B cell (primary cell): ENCODE measurements at regions not wholly inside any gene's neighbourhood (a gene's known extent, or its start where the extent isn't known, plus 50 kb on each side); places are given as distances from the start of the nearest gene placed in this dataset.

Experiments
- ATAC-seq: fragments of 200-7000 bp; cut with Tn5 transposase; one replicate; pipeline ENCODE4 v1.10.0; 2021; ENCODE audit warnings: low read depth, mild to moderate bottlenecking, moderate number of reproducible peaks, moderate library complexity
- CTCF ChIA-PET: fragments of 350-600 bp; sonication (Branson Sonifier 250); formaldehyde crosslinking; loops from one replicate; lab custom pipeline; 2021; ENCODE audit warnings: antibody characterized with exemption, inconsistent platforms; lab: Charles Lee
- POLR2A ChIA-PET: fragments of 350-600 bp; sonication (Branson Sonifier 250); formaldehyde crosslinking; loops from one replicate; lab custom pipeline; 2021; ENCODE audit warnings: antibody characterized with exemption; lab: Charles Lee
- DNase-seq: peaks from one replicate; pipeline ENCODE4 v3.0.0; 2013
- H2AFZ ChIP-seq: 2 replicates; pipeline ENCODE4 v1.6.1; 2012; ENCODE audit warnings: mild to moderate bottlenecking, low read depth, low read length; ENCODE audit not compliant: insufficient read depth, poor library complexity, severe bottlenecking
- H3K27ac ChIP-seq, 2 donors: 1 replicate in 1 of 2; 2 replicates in 1 of 2; pipeline ENCODE4 v1.5.1; 2012 to 2013; ENCODE audit warnings: low read length in 2 of 2, mild to moderate bottlenecking in 2 of 2, moderate library complexity in 1 of 2
- H3K27me3 ChIP-seq, 4 experiments: fragments of 200-600 bp in 1 of 4; sonication (generic) in 1 of 4; replicated peaks in 1 of 4; 1 replicate in 2 of 4; 2 replicates in 2 of 4; pipeline versions ENCODE4 v1.6.1 to v1.7.0; 2013 to 2016; ENCODE audit warnings: low read length in 3 of 4, mild to moderate bottlenecking in 2 of 4, mixed read lengths in 1 of 4, moderate library complexity in 1 of 4; ENCODE audit not compliant: insufficient read depth in 4 of 4, control insufficient read depth in 3 of 4; ENCODE audit errors: control extremely low read depth in 1 of 4
- H3K36me3 ChIP-seq, 2 experiments: replicated peaks in 1 of 2; 1 replicate in 1 of 2; 2 replicates in 1 of 2; pipeline versions ENCODE4 v1.6.1 to v1.7.1; 2013; ENCODE audit warnings: low read length in 1 of 2; ENCODE audit not compliant: insufficient read depth in 2 of 2, control insufficient read depth in 1 of 2; ENCODE audit errors: control extremely low read depth in 1 of 2, extremely low read depth in 1 of 2
- H3K4me1 ChIP-seq, 2 donors: fragments of 200-600 bp in 1 of 2; sonication (generic) in 1 of 2; 1 replicate in 1 of 2; 2 replicates in 1 of 2; pipeline versions ENCODE4 v1.5.1 to v1.6.1; 2013 to 2017; ENCODE audit warnings: low read length in 2 of 2; ENCODE audit not compliant: control insufficient read depth in 2 of 2, insufficient read depth in 2 of 2
- H3K4me2 ChIP-seq: replicated peaks from 2 replicates; pipeline ENCODE3; 2012; ENCODE audit warnings: mild to moderate bottlenecking, low read depth, low read length; ENCODE audit not compliant: poor library complexity, severe bottlenecking
- H3K4me3 ChIP-seq, 5 experiments: fragments of 200-600 bp in 1 of 5; sonication (generic) in 1 of 5; 1 replicate in 3 of 5; 2 replicates in 2 of 5; pipeline versions ENCODE4 v1.5.1 to v1.7.0; 2011 to 2016; ENCODE audit warnings: low read length in 4 of 5, mild to moderate bottlenecking in 4 of 5, low read depth in 2 of 5, control low read depth in 1 of 5, moderate library complexity in 1 of 5; ENCODE audit not compliant: insufficient read depth in 1 of 5; ENCODE audit errors: control extremely low read depth in 1 of 5, extremely low read depth in 1 of 5
- H3K79me2 ChIP-seq: fragments of 200-600 bp; sonication (generic); one replicate; pipeline ENCODE4 v1.6.0; 2016; ENCODE audit warnings: low read length; ENCODE audit not compliant: control insufficient read depth, insufficient read depth
- H3K9ac ChIP-seq: fragments of 200-600 bp; sonication (generic); 2 replicates; pipeline ENCODE4 v1.6.1; 2017; ENCODE audit warnings: mild to moderate bottlenecking, low read length, moderate library complexity
- H3K9me3 ChIP-seq, 3 donors: one replicate each; pipeline versions ENCODE4 v1.6.1 to v1.7.1; 2013; ENCODE audit warnings: low read length in 2 of 3; ENCODE audit not compliant: control insufficient read depth in 2 of 3, insufficient read depth in 1 of 3; ENCODE audit errors: control extremely low read depth in 1 of 3
- H4K20me1 ChIP-seq: 2 replicates; pipeline ENCODE4 v1.6.0; 2012; ENCODE audit warnings: mild to moderate bottlenecking, low read length; ENCODE audit not compliant: insufficient read depth, control insufficient read depth, poor library complexity, severe bottlenecking
- H3K27ac Mint-ChIP-seq: one replicate; pipeline ENCODE4 v1.8.0; 2021; ENCODE audit warnings: mixed read lengths
- H3K27me3 Mint-ChIP-seq: one replicate; pipeline ENCODE4 v1.8.0; 2021; ENCODE audit warnings: mixed read lengths
- H3K4me1 Mint-ChIP-seq: one replicate; pipeline ENCODE4 v1.8.0; 2021; ENCODE audit warnings: mixed read lengths
- H3K4me3 Mint-ChIP-seq: one replicate; pipeline ENCODE4 v1.8.0; 2021; ENCODE audit warnings: mixed read lengths
- H3K9me3 Mint-ChIP-seq: one replicate; pipeline ENCODE4 v1.8.0; 2022; ENCODE audit warnings: mixed read lengths; ENCODE audit not compliant: insufficient read depth
- CTCF ChIP-seq: fragments of 200-600 bp; IDR thresholded peaks from one replicate; pipeline ENCODE4 v1.8.0; 2022; ENCODE audit warnings: antibody characterized with exemption, mild to moderate bottlenecking
- EZH2 ChIP-seq: IDR thresholded peaks from 2 replicates; pipeline ENCODE4 v1.6.1; 2012; ENCODE audit warnings: borderline replicate concordance, low read depth, mild to moderate bottlenecking, moderate library complexity, low read length; ENCODE audit not compliant: insufficient read depth, poor library complexity, severe bottlenecking
- WGBS: methylation state at CpG from one replicate; pipeline ENCODE4 v1.1.5; 2013; ENCODE audit warnings: missing lambda C conversion rate; ENCODE audit not compliant: insufficient coverage; 5-methylcytosine and 5-hydroxymethylcytosine counted together
- intact Hi-C: fragments of 100-400 bp; cut with micrococcal nuclease; formaldehyde crosslinking; loops from one replicate; pipeline ENCODE4 v1.10.0; 2022

DNA sequence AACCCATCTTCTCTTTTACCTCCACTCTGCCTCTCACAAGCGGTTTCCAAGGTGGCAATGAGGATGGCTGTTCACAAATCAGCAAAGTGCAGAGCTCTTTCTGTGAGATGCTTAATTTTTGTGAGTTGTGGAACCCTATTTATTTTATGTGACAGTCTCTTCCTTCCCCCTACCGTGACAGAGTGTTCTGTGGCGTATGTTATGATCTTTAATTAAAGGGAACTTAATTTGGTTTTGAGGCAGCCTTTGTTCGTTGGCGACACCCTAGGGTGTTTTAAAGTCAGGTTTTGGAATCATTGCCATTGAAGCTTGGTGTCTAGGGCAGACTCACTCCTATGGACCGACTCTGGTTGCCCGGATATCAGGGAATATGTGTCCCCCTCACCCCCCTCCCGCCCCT is 83.3 kb upstream of the IRX3 start:
- TF ChIP-seq CTCF, result no peak
- no peak for TF ChIP-seq EZH2
- Mint-ChIP-seq H3K9me3 (no peaks in the 10 kb centered on the region), H3K4me1 (peaks cover 2% of the 10 kb centered on the region), H3K4me3 (no peak overlapping the region), H3K27ac (no peak overlapping the region), H3K27me3 (peaks cover 33% of the 10 kb centered on the region)
- 74% methylated on average over 3 of the region's 8 CpGs for WGBS
- Histone ChIP-seq H3K79me2 (no peaks in the 10 kb centered on the region), H3K27ac (no peak overlapping the region), H3K4me1 (no peaks in the 10 kb centered on the region), H3K27me3 (peaks cover 0 to 24% (median 4%) of the 10 kb centered on the region in 4 experiments), H2AFZ (no peak overlapping the region), H3K4me3 (no peak overlapping the region), H4K20me1 (no peaks in the 10 kb centered on the region), H3K9ac (no peak overlapping the region), H3K9me3 (peaks cover 0 to 6% (median 0%) of the 10 kb centered on the region in 3 donors), H3K4me2 (no peak overlapping the region), H3K36me3 (no peaks in the 10 kb centered on the region)
- intact Hi-C loops, result no loop called here
- ChIA-PET POLR2A (no interaction called here), CTCF (no interaction called here)
- ATAC-seq (no peak), DNase-seq (no peak)

DNA sequence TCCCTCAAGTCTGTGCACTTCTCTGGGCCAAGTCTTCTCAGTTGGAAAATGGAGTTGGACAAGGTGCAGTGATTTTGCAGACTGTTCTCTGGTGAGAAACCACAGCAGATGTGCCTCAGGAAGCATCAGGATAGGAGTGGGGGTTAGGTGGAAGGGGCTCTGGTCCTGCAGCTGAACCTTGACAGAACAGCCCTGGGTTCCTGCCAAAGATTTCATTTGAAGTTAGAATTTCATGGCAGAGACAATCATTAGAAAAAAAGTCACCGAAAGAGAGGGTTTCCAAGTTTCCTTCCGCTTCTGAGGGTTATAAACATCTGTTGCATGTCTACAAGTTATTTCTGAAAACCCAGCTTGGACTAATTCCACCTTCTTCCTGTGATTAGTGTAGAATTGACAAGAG is 80.4 kb upstream of the IRX3 start:
- no CpG with 5 or more reads among the region's 2 CpGs for WGBS
- no peak overlapping the region for H3K4me3 ChIP-seq

More for the DNA sequence above, 80.4 kb upstream of the IRX3 start:
- no peak for TF ChIP-seq EZH2
- no peak for TF ChIP-seq CTCF
- peaks cover 34% of the 10 kb centered on the region for H3K27me3 Mint-ChIP-seq
- no peak overlapping the region for H3K4me2 ChIP-seq
- peaks cover 0 to 12% (median 0%) of the 10 kb centered on the region in 3 donors for H3K9me3 ChIP-seq
- H3K4me1 Mint-ChIP-seq, result no peaks in the 10 kb centered on the region
- H2AFZ ChIP-seq, result no peak overlapping the region
- POLR2A ChIA-PET, result no interaction called here
- H4K20me1 ChIP-seq, result no peaks in the 10 kb centered on the region
- intact Hi-C loops, result no loop called here
- DNase-seq (no peak), ATAC-seq (no peak)
- H3K36me3 ChIP-seq, result no peaks in the 10 kb centered on the region
- H3K79me2 ChIP-seq, result no peaks in the 10 kb centered on the region
- no peak overlapping the region for H3K27ac ChIP-seq
- peaks cover 0 to 17% (median 2%) of the 10 kb centered on the region in 4 experiments for H3K27me3 ChIP-seq
- H3K9ac ChIP-seq, result no peak overlapping the region
- CTCF ChIA-PET, result no interaction called here
- no peaks in the 10 kb centered on the region for H3K9me3 Mint-ChIP-seq
- H3K4me3 Mint-ChIP-seq, result no peak overlapping the region
- no peak overlapping the region for H3K27ac Mint-ChIP-seq
- no peaks in the 10 kb centered on the region for H3K4me1 ChIP-seq
